NB4 (cell line): ENCODE measurements at regions not wholly inside any gene's neighbourhood (a gene's known extent, or its start where the extent isn't known, plus 50 kb on each side); places are given as distances from the start of the nearest gene placed in this dataset.

Experiments used
- MAX ChIP-seq: IDR thresholded peaks from 2 replicates; pipeline ENCODE4 v1.6.1; 2011; ENCODE audit warnings: low read depth, low read length
- POLR2A ChIP-seq: IDR thresholded peaks from 2 replicates; pipeline ENCODE4 v1.6.1; 2011; ENCODE audit warnings: mild to moderate bottlenecking; ENCODE audit not compliant: insufficient read length; ENCODE audit errors: extremely low read depth
- TF ChIP-seq, protein P1 (sequence below): IDR thresholded peaks from one replicate; pipeline ENCODE4 v1.5.1; 2012; ENCODE audit warnings: low read depth, low read length

DNA sequence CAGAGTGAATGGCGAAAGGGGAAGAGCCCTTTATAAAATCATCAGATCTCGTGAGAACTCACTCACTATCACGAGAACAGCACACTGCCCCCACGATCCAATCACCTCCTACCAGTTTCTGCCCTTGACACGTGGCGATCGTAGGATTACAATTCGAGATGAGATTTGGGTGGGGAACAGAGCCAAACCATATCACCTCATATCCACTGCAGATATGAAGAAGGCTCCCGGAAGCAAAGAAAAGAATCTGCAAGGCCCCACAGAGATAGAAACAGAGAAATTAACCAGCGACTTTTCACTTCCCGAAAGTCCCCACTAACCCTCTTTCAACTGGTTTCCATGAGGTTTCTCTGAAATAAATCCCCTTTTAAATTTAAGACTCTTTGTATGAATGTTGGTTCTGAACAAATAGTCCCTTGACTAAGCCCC, 86.2 kb upstream of the IRF2BP2 start:
- TF ChIP-seq MAX (no peak), POLR2A (no peak)
- TF ChIP-seq, protein P1, sequence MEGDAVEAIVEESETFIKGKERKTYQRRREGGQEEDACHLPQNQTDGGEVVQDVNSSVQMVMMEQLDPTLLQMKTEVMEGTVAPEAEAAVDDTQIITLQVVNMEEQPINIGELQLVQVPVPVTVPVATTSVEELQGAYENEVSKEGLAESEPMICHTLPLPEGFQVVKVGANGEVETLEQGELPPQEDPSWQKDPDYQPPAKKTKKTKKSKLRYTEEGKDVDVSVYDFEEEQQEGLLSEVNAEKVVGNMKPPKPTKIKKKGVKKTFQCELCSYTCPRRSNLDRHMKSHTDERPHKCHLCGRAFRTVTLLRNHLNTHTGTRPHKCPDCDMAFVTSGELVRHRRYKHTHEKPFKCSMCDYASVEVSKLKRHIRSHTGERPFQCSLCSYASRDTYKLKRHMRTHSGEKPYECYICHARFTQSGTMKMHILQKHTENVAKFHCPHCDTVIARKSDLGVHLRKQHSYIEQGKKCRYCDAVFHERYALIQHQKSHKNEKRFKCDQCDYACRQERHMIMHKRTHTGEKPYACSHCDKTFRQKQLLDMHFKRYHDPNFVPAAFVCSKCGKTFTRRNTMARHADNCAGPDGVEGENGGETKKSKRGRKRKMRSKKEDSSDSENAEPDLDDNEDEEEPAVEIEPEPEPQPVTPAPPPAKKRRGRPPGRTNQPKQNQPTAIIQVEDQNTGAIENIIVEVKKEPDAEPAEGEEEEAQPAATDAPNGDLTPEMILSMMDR: no peak
